ENCODE measurements at regions not wholly inside any gene's neighbourhood (a gene's known extent, or its start where the extent isn't known, plus 50 kb on each side); places are given as distances from the start of the nearest gene placed in this dataset.

DNA sequence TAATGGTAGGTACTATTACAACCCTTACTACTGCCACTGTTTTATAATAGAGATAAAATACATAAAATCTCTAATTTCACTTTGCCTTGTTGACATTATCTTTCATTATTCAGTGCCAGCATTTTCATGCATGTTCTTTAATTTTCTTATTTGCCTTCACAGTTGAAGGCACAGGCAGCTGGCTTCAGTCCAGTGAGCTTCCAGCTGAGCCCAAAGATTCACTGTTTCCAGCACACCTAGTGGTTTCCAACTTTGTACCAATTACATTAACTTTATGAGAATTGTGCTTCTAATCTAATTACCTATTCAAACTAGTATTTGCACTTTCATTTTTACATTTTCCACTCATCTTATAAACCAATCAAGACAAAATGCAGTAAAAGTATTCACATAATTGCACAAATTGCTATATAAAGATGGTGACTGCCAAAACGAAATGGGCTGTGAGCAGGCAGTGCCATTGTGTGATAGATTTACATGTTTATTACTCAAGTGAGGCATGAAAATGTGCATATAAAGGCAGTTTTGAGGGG lies 228.3 kb downstream of the MFSD1 start:
- POLR2A ChIA-PET: no interaction called here
- no TSS peak for BruUV-seq (replicated peaks)
- Histone ChIP-seq H3K27me3 (replicated peaks; ENCODE audit: control insufficient read depth, insufficient read depth, low read length) (no peaks in the 10 kb centered on the region), H3K9me3 (no peaks in the 10 kb centered on the region), H3K4me1 (no peaks in the 10 kb centered on the region), H3K4me3 (ENCODE audit: low read depth, low read length) (no peak overlapping the region), H3K36me3 (ENCODE audit: control insufficient read depth, insufficient read depth, low read length) (no peaks in the 10 kb centered on the region)
- CTCF ChIA-PET: no interaction called here
- intact Hi-C loops (cut with micrococcal nuclease; ENCODE audit: unreplicated experiment): no loop called here
- Mint-ChIP-seq H3K9me3 (ENCODE audit: unreplicated experiment) (no peaks in the 10 kb centered on the region), H3K4me1 (ENCODE audit: low read depth, unreplicated experiment) (peaks cover 7% of the 10 kb centered on the region), H3K36me3 (ENCODE audit: insufficient read depth, unreplicated experiment) (no peaks in the 10 kb centered on the region), H3K4me3 (ENCODE audit: unreplicated experiment) (no peak overlapping the region), H3K27me3 (ENCODE audit: insufficient read depth, unreplicated experiment) (no peaks in the 10 kb centered on the region), H3K27ac (ENCODE audit: unreplicated experiment) (no peak overlapping the region)
- TF ChIP-seq, protein P1, sequence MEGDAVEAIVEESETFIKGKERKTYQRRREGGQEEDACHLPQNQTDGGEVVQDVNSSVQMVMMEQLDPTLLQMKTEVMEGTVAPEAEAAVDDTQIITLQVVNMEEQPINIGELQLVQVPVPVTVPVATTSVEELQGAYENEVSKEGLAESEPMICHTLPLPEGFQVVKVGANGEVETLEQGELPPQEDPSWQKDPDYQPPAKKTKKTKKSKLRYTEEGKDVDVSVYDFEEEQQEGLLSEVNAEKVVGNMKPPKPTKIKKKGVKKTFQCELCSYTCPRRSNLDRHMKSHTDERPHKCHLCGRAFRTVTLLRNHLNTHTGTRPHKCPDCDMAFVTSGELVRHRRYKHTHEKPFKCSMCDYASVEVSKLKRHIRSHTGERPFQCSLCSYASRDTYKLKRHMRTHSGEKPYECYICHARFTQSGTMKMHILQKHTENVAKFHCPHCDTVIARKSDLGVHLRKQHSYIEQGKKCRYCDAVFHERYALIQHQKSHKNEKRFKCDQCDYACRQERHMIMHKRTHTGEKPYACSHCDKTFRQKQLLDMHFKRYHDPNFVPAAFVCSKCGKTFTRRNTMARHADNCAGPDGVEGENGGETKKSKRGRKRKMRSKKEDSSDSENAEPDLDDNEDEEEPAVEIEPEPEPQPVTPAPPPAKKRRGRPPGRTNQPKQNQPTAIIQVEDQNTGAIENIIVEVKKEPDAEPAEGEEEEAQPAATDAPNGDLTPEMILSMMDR (IDR thresholded peaks at IDR 0.05; ENCODE audit: insufficient read depth in 1 of 2, low read depth in 1 of 2, low read length in 1 of 2, severe bottlenecking in 1 of 2, unreplicated experiment in 1 of 2): no peak
- DNase-seq: no peak

DNA sequence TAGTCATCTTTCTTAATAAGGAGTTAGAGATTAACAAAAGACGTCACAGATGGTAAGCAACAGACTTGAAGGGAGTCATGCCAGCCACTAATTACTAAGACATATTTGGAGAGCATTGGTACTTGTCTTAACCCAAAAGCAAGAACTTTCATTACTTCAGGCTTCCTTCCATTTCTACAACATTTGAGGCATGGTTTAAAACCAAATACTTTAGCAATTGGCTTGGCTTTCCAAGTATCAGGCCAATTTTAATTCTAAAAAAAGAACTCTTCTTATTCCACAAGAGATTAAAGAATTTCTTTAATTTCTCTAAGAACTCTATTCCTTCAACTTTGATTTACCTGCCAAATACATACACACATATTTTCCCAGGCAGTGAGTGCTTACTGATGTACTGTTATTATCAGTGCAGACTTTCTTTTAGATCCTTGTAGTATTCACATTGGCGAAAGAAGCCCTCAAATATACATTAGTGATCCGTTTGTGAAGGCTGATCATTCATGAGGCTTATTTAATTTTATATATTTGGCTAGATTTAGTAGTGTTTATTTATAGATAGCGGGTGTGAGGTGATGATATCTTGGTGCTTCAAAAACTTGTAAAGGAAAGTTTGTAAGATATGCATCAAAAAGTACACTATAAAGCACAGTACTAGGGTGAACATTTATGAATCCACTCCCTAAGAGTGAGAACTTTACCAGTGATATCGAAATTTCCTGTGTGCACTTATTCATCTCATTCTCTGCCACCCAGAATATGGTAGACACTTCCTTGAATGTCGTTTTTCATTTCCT lies 229.2 kb downstream of the MFSD1 start:
- H3K4me3 ChIP-seq (ENCODE audit: low read depth, low read length): no peak overlapping the region
- H3K36me3 ChIP-seq (ENCODE audit: control insufficient read depth, insufficient read depth, low read length): no peaks in the 10 kb centered on the region
- Mint-ChIP-seq H3K36me3 (ENCODE audit: insufficient read depth, unreplicated experiment) (no peaks in the 10 kb centered on the region), H3K27ac (ENCODE audit: unreplicated experiment) (no peak overlapping the region), H3K4me3 (ENCODE audit: unreplicated experiment) (no peak overlapping the region), H3K27me3 (ENCODE audit: insufficient read depth, unreplicated experiment) (peaks cover 1% of the 10 kb centered on the region), H3K4me1 (ENCODE audit: low read depth, unreplicated experiment) (peaks cover 7% of the 10 kb centered on the region), H3K9me3 (ENCODE audit: unreplicated experiment) (no peaks in the 10 kb centered on the region)
- no TSS peak for BruUV-seq (replicated peaks)
- H3K4me1 ChIP-seq: no peaks in the 10 kb centered on the region
- intact Hi-C loops (cut with micrococcal nuclease; ENCODE audit: unreplicated experiment): no loop called here
- ChIA-PET POLR2A (no interaction called here), CTCF (no interaction called here)
- H3K9me3 ChIP-seq: no peaks in the 10 kb centered on the region
- no peaks in the 10 kb centered on the region for H3K27me3 ChIP-seq (replicated peaks; ENCODE audit: control insufficient read depth, insufficient read depth, low read length)
- TF ChIP-seq, protein P1 (IDR thresholded peaks at IDR 0.05; ENCODE audit: insufficient read depth in 1 of 2, low read depth in 1 of 2, low read length in 1 of 2, severe bottlenecking in 1 of 2, unreplicated experiment in 1 of 2): no peak
- DNase-seq: no peak

DNA sequence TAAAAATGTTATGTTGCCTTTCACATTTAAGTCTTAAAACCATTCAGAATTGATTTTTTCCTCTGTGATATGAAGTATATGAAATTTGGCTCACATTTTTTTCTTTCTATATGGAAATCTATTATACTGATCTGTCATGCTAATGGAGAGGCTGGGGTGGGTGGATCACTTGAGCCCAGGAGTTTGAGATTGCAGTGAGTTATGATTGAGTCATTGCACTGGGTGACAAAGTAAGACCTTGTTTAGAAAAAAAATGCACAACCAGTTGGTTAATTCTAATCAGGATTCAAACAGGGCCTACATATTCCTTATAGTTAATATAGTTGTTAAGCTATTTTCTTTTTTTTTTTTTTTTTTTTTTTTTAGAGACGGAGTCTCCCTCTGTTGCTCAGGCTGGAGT lies 230.5 kb downstream of the MFSD1 start:
- H3K9me3 ChIP-seq: no peaks in the 10 kb centered on the region
- CTCF ChIA-PET: no interaction called here
- no peaks in the 10 kb centered on the region for H3K4me1 ChIP-seq
- H3K4me3 Mint-ChIP-seq (ENCODE audit: unreplicated experiment): no peak overlapping the region
- intact Hi-C loops (cut with micrococcal nuclease; ENCODE audit: unreplicated experiment): no loop called here
- DNase-seq: no peak
- POLR2A ChIA-PET: no interaction called here
- no peaks in the 10 kb centered on the region for H3K27me3 ChIP-seq (replicated peaks; ENCODE audit: control insufficient read depth, insufficient read depth, low read length)
- no peaks in the 10 kb centered on the region for H3K36me3 ChIP-seq (ENCODE audit: control insufficient read depth, insufficient read depth, low read length)
- H3K27ac Mint-ChIP-seq (ENCODE audit: unreplicated experiment): no peak overlapping the region
- H3K4me1 Mint-ChIP-seq (ENCODE audit: low read depth, unreplicated experiment): no peaks in the 10 kb centered on the region
- TF ChIP-seq, protein P1 (IDR thresholded peaks at IDR 0.05; ENCODE audit: insufficient read depth in 1 of 2, low read depth in 1 of 2, low read length in 1 of 2, severe bottlenecking in 1 of 2, unreplicated experiment in 1 of 2): no peak
- H3K36me3 Mint-ChIP-seq (ENCODE audit: insufficient read depth, unreplicated experiment): no peaks in the 10 kb centered on the region
- H3K4me3 ChIP-seq (ENCODE audit: low read depth, low read length): no peak overlapping the region
- no peaks in the 10 kb centered on the region for H3K9me3 Mint-ChIP-seq (ENCODE audit: unreplicated experiment)
- H3K27me3 Mint-ChIP-seq (ENCODE audit: insufficient read depth, unreplicated experiment): peaks cover 4% of the 10 kb centered on the region
- no TSS peak for BruUV-seq (replicated peaks)
